ENCODE measurements at regions not wholly inside any gene's neighbourhood (a gene's known extent, or its start where the extent isn't known, plus 50 kb on each side); places are given as distances from the start of the nearest gene placed in this dataset.

GRCh38 chr5:89712134-89712700 is 697.3 kb downstream of the CETN3 start:
- Histone ChIP-seq H3K4me3 (ENCODE audit: low read depth in 1 of 2, low read length in 1 of 2) (no peak overlapping the region), H3K4me1 (ENCODE audit: control insufficient read depth in 1 of 2, insufficient read depth in 1 of 2, low read depth in 1 of 2, low read length in 1 of 2) (no peaks in the 10 kb centered on the region), H3K27ac (no peak overlapping the region), H3K9me3 (no peaks in the 10 kb centered on the region), H3K36me3 (no peaks in the 10 kb centered on the region), H3K27me3 (no peaks in the 10 kb centered on the region)
- no peak for TF ChIP-seq CTCF (IDR thresholded peaks at IDR 0.05)

- no peak for TF ChIP-seq CTCF (IDR thresholded peaks at IDR 0.05)
- no peak overlapping the region for H3K27ac ChIP-seq
- H3K27me3 ChIP-seq: no peaks in the 10 kb centered on the region
- H3K4me3 ChIP-seq (ENCODE audit: low read depth in 1 of 2, low read length in 1 of 2): no peak overlapping the region
- H3K4me1 ChIP-seq (ENCODE audit: control insufficient read depth in 1 of 2, insufficient read depth in 1 of 2, low read depth in 1 of 2, low read length in 1 of 2): no peaks in the 10 kb centered on the region
- H3K9me3 ChIP-seq: no peaks in the 10 kb centered on the region
- H3K36me3 ChIP-seq: no peaks in the 10 kb centered on the region
These were observed 698.0 kb downstream of the CETN3 start for GRCh38 chr5:89711526-89711925.

- TF ChIP-seq CTCF (IDR thresholded peaks at IDR 0.05): no peak
- Histone ChIP-seq H3K4me3 (ENCODE audit: low read depth in 1 of 2, low read length in 1 of 2) (no peak overlapping the region), H3K4me1 (ENCODE audit: control insufficient read depth in 1 of 2, insufficient read depth in 1 of 2, low read depth in 1 of 2, low read length in 1 of 2) (no peaks in the 10 kb centered on the region), H3K27ac (no peak overlapping the region), H3K36me3 (no peaks in the 10 kb centered on the region), H3K27me3 (no peaks in the 10 kb centered on the region), H3K9me3 (no peaks in the 10 kb centered on the region)
These were observed 699.5 kb downstream of the CETN3 start for GRCh38 chr5:89710006-89710405.

- no peak overlapping the region for H3K27ac ChIP-seq
- no peaks in the 10 kb centered on the region for H3K4me1 ChIP-seq (ENCODE audit: control insufficient read depth in 1 of 2, insufficient read depth in 1 of 2, low read depth in 1 of 2, low read length in 1 of 2)
- TF ChIP-seq CTCF (IDR thresholded peaks at IDR 0.05): no peak
- no peaks in the 10 kb centered on the region for H3K9me3 ChIP-seq
- no peaks in the 10 kb centered on the region for H3K36me3 ChIP-seq
- H3K27me3 ChIP-seq: no peaks in the 10 kb centered on the region
- H3K4me3 ChIP-seq (ENCODE audit: low read depth in 1 of 2, low read length in 1 of 2): no peak overlapping the region
These were observed 701.7 kb downstream of the CETN3 start for GRCh38 chr5:89707891-89708290.

GRCh38 chr5:89706731-89707130 is 702.8 kb downstream of the CETN3 start:
- no peak for TF ChIP-seq CTCF (IDR thresholded peaks at IDR 0.05)
- Histone ChIP-seq H3K27ac (no peak overlapping the region), H3K9me3 (no peaks in the 10 kb centered on the region), H3K4me3 (ENCODE audit: low read depth in 1 of 2, low read length in 1 of 2) (no peak overlapping the region), H3K4me1 (ENCODE audit: control insufficient read depth in 1 of 2, insufficient read depth in 1 of 2, low read depth in 1 of 2, low read length in 1 of 2) (no peaks in the 10 kb centered on the region), H3K27me3 (no peaks in the 10 kb centered on the region), H3K36me3 (no peaks in the 10 kb centered on the region)

- Histone ChIP-seq H3K27me3 (no peaks in the 10 kb centered on the region), H3K4me3 (ENCODE audit: low read depth in 1 of 2, low read length in 1 of 2) (no peak overlapping the region), H3K9me3 (no peaks in the 10 kb centered on the region), H3K4me1 (ENCODE audit: control insufficient read depth in 1 of 2, insufficient read depth in 1 of 2, low read depth in 1 of 2, low read length in 1 of 2) (no peaks in the 10 kb centered on the region), H3K27ac (no peak overlapping the region), H3K36me3 (no peaks in the 10 kb centered on the region)
- no peak for TF ChIP-seq CTCF (IDR thresholded peaks at IDR 0.05)
These were observed 705.7 kb downstream of the CETN3 start for GRCh38 chr5:89703817-89704216.

All from neutrophil (primary cell).